Vagina (tissue), 2 donors: ENCODE measurements at regions not wholly inside any gene's neighbourhood (a gene's known extent, or its start where the extent isn't known, plus 50 kb on each side); places are given as distances from the start of the nearest gene placed in this dataset.

ENCODE experiments used
- POLR2A ChIP-seq, 2 donors: fragments of 450-650 bp; IDR thresholded peaks; one replicate each; pipeline ENCODE4 v1.6.1; 2017; ENCODE audit warnings: antibody characterized with exemption in 2 of 2, mild to moderate bottlenecking in 2 of 2, moderate library complexity in 2 of 2
- TF ChIP-seq, protein P1 (sequence below), 3 experiments: fragments of 450-650 bp in 2 of 3; fragments of 200-600 bp in 1 of 3; sonication (generic) in 1 of 3; IDR thresholded peaks; one replicate each; pipeline ENCODE4 v1.5.1; 2017 to 2019; ENCODE audit warnings: antibody characterized with exemption in 3 of 3, mild to moderate bottlenecking in 2 of 3, moderate library complexity in 2 of 3

DNA sequence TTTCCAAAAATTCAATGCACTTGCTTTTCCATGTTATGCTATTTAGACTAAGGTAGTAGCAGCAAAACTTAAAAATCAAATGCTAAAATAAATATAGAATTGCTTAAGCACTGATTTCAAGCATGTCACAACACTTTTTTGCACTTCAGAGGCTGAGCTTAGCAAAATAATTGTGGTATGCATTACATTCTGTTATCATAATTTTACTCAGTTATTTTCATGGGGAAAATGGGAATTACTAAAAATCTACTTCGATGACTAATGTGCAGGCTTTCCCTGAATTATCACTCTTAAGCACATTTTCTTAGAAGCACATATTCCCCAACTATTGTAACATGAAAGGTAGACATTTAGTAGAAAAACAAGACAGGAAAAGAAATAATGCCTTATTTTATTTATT lies 322.4 kb upstream of the CBLB start:
- TF ChIP-seq, protein P1, sequence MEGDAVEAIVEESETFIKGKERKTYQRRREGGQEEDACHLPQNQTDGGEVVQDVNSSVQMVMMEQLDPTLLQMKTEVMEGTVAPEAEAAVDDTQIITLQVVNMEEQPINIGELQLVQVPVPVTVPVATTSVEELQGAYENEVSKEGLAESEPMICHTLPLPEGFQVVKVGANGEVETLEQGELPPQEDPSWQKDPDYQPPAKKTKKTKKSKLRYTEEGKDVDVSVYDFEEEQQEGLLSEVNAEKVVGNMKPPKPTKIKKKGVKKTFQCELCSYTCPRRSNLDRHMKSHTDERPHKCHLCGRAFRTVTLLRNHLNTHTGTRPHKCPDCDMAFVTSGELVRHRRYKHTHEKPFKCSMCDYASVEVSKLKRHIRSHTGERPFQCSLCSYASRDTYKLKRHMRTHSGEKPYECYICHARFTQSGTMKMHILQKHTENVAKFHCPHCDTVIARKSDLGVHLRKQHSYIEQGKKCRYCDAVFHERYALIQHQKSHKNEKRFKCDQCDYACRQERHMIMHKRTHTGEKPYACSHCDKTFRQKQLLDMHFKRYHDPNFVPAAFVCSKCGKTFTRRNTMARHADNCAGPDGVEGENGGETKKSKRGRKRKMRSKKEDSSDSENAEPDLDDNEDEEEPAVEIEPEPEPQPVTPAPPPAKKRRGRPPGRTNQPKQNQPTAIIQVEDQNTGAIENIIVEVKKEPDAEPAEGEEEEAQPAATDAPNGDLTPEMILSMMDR (IDR thresholded peaks at IDR 0.05): no peak
- TF ChIP-seq POLR2A (IDR thresholded peaks at IDR 0.05): no peak
